ENCODE measurements at regions not wholly inside any gene's neighbourhood (a gene's known extent, or its start where the extent isn't known, plus 50 kb on each side); places are given as distances from the start of the nearest gene placed in this dataset.
"Not testable (repeated sequence)": the region's sequence is repeated elsewhere in the genome, so short reads cannot be mapped to it uniquely, and the experiment has no call there.

DNA sequence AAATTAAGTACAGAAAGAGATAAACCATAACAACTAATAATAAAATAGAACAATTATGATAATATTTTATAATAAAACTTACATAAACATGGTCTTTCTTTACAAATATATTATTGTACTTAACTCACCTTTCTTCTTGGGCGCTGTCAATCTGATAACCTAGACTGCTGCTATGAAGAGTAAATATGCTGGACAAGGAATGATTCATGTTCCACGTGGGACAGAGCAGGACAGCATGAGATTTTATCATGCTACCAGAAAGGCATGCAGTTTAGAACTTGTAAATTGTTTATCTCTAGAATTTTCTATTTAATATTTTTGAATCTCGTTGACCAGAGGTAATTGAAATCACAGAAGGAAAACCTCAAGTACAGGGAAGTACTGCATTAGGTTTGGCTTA, 210.7 kb downstream of the ANKRD30B start:
- DNase-seq (no peak), ATAC-seq (ENCODE audit: low read depth in 2 of 2) (no peak)
- no peaks in the 10 kb centered on the region for H3K4me1 Mint-ChIP-seq
- H3K27ac Mint-ChIP-seq: no peak overlapping the region
- peaks cover 0 to 17% (median 8%) of the 10 kb centered on the region in 7 donors for H3K9me3 Mint-ChIP-seq
- H3K36me3 Mint-ChIP-seq: no peaks in the 10 kb centered on the region
- H3K4me3 Mint-ChIP-seq: no peak overlapping the region
- H3K27me3 Mint-ChIP-seq: no peaks in the 10 kb centered on the region

DNA sequence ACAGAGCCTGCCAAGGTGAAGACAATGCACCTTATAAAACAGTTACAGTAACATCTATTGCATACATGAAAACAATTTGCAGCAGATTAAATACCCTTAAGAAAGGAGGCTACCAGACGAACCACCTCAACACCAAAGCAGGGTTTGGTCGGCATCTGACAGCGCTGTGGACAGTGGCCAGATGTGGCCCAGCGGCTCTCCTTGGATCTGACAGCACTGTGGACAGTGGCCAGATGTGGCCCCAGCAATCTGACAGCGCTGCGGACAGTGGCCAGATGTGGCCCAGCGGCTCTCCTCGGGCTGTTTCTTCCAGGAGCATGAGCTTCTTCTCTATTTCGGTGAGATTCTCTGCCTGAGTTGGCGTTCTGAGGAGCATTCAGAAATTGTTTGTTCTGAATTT, 211.6 kb downstream of the ANKRD30B start:
- no peak overlapping the region for H3K4me3 Mint-ChIP-seq
- ATAC-seq (ENCODE audit: low read depth in 2 of 2): no peak
- peaks cover 0 to 17% (median 7%) of the 10 kb centered on the region in 7 donors for H3K9me3 Mint-ChIP-seq
- H3K4me1 Mint-ChIP-seq: no peaks in the 10 kb centered on the region
- H3K27ac Mint-ChIP-seq: no peak overlapping the region
- H3K36me3 Mint-ChIP-seq: no peaks in the 10 kb centered on the region
- no peak for DNase-seq
- no peaks in the 10 kb centered on the region for H3K27me3 Mint-ChIP-seq

DNA sequence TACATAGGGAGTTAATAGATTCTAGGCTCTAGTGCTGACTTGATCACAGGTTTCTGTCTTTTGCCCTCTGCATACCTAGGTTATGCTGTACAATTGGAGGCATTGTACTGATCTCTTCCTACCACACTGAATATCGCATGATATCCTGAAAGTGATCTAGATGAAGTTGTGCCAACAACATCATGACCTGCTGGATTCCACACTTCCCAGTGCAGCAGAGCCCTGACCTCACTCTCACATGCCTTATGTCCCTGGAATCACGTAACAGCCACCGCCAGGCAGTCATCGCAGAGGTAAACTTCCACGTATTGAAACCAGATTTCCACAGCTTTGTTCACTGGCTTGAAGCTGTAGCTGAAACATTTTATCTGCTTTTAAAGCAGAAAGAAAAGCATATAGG, 214.0 kb downstream of the ANKRD30B start:
- DNase-seq (no peak), ATAC-seq (ENCODE audit: low read depth in 2 of 2) (no peak)
- Mint-ChIP-seq H3K27me3 (no peaks in the 10 kb centered on the region), H3K4me3 (peak overlapping the region in 1 of 8 donors; percentile 11), H3K36me3 (no peaks in the 10 kb centered on the region), H3K27ac (no peak overlapping the region), H3K9me3 (peaks cover 2 to 8% (median 4%) of the 10 kb centered on the region in 7 donors), H3K4me1 (no peaks in the 10 kb centered on the region)

DNA sequence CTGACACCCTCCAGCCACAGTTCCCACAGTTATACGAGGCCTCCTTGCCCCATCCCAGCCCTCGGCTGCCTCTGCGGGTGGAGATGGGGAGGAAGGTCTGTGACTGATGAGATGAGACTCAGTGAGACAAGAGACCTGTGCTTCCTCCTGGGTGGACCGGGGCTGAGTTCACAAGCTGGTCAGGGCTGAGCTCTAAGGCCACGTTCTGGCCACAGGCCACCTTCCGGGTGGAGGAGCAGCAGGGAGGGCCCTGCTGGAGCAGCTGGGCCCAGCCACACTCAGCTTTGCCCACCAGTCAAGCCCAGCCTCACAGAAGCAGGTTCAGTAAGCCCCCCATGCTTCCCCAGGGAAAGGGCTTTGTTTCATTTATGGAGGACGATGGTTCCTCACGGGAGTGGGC, 214.7 kb downstream of the ANKRD30B start:
- ATAC-seq (ENCODE audit: low read depth in 2 of 2) (no peak), DNase-seq (no peak)
- Mint-ChIP-seq H3K9me3 (peaks cover 0 to 8% (median 4%) of the 10 kb centered on the region in 7 donors), H3K36me3 (no peaks in the 10 kb centered on the region), H3K27ac (no peak overlapping the region), H3K4me1 (no peaks in the 10 kb centered on the region), H3K4me3 (no peak overlapping the region), H3K27me3 (no peaks in the 10 kb centered on the region)

DNA sequence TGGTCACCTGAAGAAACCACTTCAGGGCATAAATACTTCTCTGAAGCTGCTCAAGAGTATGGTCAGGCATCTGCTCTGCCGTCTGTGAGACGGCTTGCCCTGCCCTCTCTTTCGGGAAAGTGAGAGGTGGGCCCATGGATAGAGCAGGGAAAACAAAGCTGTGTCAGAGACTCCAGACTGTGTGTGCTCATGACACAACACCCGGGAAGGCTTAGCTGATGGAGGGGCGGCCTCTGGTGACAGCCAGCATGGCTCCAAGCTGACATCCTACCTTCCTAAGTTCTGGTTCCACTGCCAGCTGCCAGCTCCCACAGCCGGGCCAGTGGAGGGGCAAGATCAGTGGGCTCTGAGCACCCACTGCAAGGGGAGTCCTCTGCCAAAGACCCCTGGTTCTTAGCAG, 215.3 kb downstream of the ANKRD30B start:
- H3K4me3 Mint-ChIP-seq: no peak overlapping the region
- DNase-seq (no peak), ATAC-seq (ENCODE audit: low read depth in 2 of 2) (no peak)
- H3K4me1 Mint-ChIP-seq: no peaks in the 10 kb centered on the region
- H3K27ac Mint-ChIP-seq: no peak overlapping the region
- no peaks in the 10 kb centered on the region for H3K36me3 Mint-ChIP-seq
- no peaks in the 10 kb centered on the region for H3K27me3 Mint-ChIP-seq
- peaks cover 0 to 8% (median 4%) of the 10 kb centered on the region in 7 donors for H3K9me3 Mint-ChIP-seq

DNA sequence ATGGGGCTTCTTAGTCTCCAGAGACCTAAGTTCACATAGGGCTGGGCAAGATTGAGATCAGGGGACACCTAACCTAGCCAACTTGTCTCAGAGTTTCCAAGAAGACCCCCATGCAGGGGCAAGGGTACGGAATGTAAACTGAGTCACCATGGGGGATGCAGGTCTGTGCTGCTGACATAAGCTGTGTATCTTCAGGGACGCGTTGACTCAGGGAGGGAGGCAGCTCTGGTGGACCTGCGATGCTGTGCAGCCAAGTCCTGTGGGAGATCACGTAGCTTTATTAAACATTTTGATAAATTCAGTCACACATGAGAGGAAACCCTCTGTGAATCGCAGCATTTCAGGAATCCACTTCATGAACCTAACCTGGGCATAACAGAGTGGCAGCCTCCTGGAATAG, 216.0 kb downstream of the ANKRD30B start:
- ATAC-seq (ENCODE audit: low read depth in 2 of 2) (no peak), DNase-seq (no peak)
- no peaks in the 10 kb centered on the region for H3K27me3 Mint-ChIP-seq
- H3K36me3 Mint-ChIP-seq: no peaks in the 10 kb centered on the region
- H3K9me3 Mint-ChIP-seq: peaks cover 0 to 8% (median 4%) of the 10 kb centered on the region in 7 donors
- H3K27ac Mint-ChIP-seq: no peak overlapping the region
- H3K4me1 Mint-ChIP-seq: no peaks in the 10 kb centered on the region
- H3K4me3 Mint-ChIP-seq: no peak overlapping the region

DNA sequence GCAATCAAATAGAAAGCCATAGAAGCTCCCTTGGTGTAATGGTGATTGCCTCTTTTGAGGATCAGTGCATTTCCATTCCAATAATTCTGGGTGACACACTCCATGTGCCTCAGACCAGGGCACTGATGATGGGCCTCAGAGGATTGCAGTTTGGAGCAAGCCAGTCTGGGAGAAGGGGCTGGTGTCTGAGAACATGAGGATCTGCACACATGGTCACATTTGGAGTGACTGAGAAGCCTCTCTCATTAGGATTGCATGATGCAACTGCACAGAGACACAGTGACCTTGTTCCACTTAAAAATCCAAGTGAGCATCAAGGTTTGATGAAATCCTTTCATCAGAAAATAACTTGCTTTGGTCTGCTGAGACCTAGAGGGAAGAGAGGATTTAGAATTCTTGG, 216.4 kb downstream of the ANKRD30B start:
- Mint-ChIP-seq H3K4me1 (no peaks in the 10 kb centered on the region), H3K4me3 (no peak overlapping the region)

DNA sequence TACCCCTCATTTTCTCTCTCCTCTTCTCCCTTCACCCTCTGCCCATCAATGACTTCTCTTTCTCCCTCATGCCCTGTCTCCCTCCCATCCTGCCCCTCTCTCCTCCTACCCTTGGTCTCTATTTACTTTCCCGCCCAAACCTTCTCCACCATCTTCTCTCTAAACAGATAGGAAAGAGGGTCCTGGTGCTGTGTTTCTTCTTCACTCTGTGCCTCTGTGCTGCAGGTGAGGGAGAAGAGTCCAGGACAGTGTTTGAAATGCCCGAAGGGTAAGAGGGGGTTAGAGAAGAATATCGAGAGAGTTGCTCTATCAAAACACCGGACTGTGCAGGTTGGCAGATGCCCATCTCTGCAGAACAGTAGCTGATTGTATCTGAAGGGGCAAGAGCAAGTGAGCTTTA, 217.0 kb downstream of the ANKRD30B start:
- not testable (repeated sequence) for H3K36me3 Mint-ChIP-seq

More for the DNA sequence above, 216.4 kb downstream of the ANKRD30B start:
- Mint-ChIP-seq H3K36me3 (no peaks in the 10 kb centered on the region), H3K27me3 (no peaks in the 10 kb centered on the region), H3K27ac (no peak overlapping the region), H3K9me3 (peaks cover 0 to 8% (median 4%) of the 10 kb centered on the region in 7 donors)
- ATAC-seq (ENCODE audit: low read depth in 2 of 2): no peak
- DNase-seq: no peak

DNA sequence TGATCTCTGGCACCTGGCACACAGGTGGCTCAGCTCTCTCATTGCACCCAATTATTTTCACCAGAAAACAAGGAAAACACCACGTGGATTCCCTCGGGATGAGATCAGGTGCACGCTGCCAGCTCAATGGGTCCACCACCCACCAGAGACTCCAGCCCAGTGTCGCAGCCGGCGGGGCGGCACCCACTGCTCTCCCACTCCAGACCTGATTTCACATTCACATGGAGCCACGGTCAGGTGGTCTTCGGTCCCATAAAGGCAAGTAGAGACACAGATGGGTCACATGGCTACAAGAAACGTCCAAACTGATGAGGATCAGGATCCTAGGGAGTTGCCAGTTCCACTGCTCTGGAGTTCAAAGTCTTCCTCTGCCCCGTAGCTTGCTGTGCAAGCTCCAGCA, 217.6 kb downstream of the ANKRD30B start:
- Mint-ChIP-seq H3K9me3 (peaks cover 0 to 8% (median 4%) of the 10 kb centered on the region in 7 donors), H3K36me3 (no peaks in the 10 kb centered on the region)
- no peak for DNase-seq

More for the DNA sequence above, 217.0 kb downstream of the ANKRD30B start:
- H3K27ac Mint-ChIP-seq; H3K27me3 Mint-ChIP-seq; ATAC-seq (ENCODE audit: low read depth in 2 of 2); H3K4me1 Mint-ChIP-seq; H3K9me3 Mint-ChIP-seq; DNase-seq; H3K4me3 Mint-ChIP-seq: not testable (repeated sequence)

DNA sequence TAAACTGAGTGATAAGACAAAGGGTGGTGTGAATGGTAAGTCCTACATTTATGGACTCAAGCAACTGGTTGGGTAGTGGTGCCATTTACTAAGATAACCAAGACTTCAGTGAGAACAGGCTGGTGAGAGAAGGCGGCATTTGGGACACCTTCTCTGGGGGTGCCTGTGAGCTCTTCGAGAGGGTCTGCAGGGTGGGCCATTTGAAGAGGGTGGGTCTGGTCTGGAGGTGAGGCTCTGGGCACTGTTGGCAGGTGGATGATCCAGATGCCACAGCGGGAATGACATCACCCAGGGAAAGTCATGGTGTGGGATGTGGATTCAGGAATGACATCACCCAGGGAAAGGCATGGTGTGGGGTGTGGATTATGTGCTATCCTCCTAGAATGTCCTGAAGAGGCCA, 219.3 kb downstream of the ANKRD30B start:
- not testable (repeated sequence) for ATAC-seq (ENCODE audit: low read depth in 2 of 2)

More for the DNA sequence above, 217.6 kb downstream of the ANKRD30B start:
- no peak for ATAC-seq (ENCODE audit: low read depth in 2 of 2)
- Mint-ChIP-seq H3K4me3 (no peak overlapping the region), H3K27ac (no peak overlapping the region), H3K4me1 (no peaks in the 10 kb centered on the region), H3K27me3 (no peaks in the 10 kb centered on the region)

DNA sequence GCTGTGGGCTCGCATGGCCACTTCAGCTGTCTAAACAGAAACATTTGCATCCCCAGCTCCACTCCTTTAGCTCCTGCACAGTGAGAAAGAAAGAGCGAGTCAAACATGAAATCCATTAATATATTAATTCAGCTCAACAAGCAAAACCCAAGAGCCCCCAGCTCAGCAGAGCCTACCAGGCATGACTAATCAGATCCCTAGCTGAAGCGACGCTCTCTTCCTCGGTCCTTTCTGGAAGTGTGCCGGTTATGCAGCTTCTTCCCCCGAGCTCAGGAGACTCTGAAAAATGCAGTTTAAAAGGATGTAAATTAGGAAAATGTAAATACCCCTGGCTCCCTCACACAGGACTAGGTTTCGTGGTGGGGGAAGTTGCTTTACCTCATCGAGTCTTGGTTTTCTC, 221.5 kb downstream of the ANKRD30B start:
- Mint-ChIP-seq H3K4me3 (no peak overlapping the region), H3K36me3 (no peaks in the 10 kb centered on the region), H3K9me3 (peaks cover 0 to 15% (median 4%) of the 10 kb centered on the region in 7 donors), H3K4me1 (no peaks in the 10 kb centered on the region), H3K27me3 (no peaks in the 10 kb centered on the region), H3K27ac (no peak overlapping the region)
- no peak for ATAC-seq (ENCODE audit: low read depth in 2 of 2)
- no peak for DNase-seq

More for the DNA sequence above, 219.3 kb downstream of the ANKRD30B start:
- not testable (repeated sequence) for H3K36me3 Mint-ChIP-seq, H3K9me3 Mint-ChIP-seq, H3K27me3 Mint-ChIP-seq, H3K4me3 Mint-ChIP-seq, H3K27ac Mint-ChIP-seq, H3K4me1 Mint-ChIP-seq, DNase-seq

DNA sequence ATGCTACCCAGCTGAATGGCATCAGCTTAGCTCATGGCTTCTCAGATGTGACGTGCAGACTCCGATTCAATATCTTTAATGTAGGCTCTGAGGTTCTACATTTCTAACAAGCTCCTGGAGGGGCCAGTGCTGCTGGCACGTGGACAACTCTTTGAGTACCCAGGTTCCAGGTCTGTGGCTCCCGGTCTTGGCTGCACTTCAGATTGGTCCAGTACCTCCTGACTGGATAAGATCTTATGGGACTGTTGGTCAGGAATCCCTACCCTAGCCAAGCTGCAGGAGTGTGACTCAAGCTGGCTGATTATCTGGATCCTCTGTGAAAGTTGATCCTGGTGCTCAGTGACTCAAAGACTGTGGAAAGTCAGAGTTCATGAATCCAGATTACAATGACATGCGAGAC, 222.1 kb downstream of the ANKRD30B start:
- Mint-ChIP-seq H3K9me3 (peaks cover 0 to 12% (median 4%) of the 10 kb centered on the region in 7 donors), H3K36me3 (no peaks in the 10 kb centered on the region), H3K4me3 (no peak overlapping the region), H3K27ac (no peak overlapping the region), H3K4me1 (no peaks in the 10 kb centered on the region), H3K27me3 (no peaks in the 10 kb centered on the region)
- DNase-seq: no peak
- ATAC-seq (ENCODE audit: low read depth in 2 of 2): no peak

DNA sequence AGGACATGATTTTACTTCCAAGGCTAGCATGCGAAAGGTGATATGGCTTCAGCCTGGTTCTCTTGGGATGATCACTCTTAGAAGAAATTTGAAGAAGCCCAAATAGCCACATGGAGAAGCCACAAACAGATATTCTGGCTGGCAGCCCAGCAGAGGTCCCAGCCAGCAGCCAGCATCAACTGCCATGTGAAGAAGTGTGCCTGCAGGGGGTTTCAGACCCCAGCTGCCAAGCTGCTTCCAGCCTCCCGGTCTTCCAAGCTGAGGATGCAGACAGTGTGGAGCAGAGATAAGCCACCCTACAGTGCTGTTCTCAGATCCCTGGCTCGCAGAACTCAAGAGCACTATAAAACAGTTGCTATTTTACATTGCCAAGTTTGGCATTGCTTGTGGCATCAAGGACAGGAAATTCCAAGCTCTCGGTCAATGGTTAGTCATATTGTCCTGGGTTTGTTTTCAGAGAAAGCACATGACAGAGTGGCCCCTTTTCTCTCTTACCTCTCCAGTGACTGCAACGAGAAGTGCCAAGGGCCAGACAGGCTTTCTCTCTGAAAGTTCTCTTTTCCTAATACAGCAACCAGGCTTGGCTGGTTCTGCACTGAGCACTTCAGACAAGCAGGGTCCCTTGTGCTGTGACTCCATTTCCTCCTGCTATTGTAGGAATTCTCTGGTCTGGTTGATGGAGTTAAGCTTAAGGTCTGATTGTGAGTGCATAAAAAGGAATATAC, 223.7 kb downstream of the ANKRD30B start:
- Mint-ChIP-seq H3K36me3 (no peaks in the 10 kb centered on the region), H3K4me3 (no peak overlapping the region), H3K27ac (no peak overlapping the region), H3K27me3 (no peaks in the 10 kb centered on the region), H3K4me1 (no peaks in the 10 kb centered on the region), H3K9me3 (peaks cover 0 to 11% (median 4%) of the 10 kb centered on the region in 7 donors)
- no peak for ATAC-seq (ENCODE audit: low read depth in 2 of 2)
- DNase-seq: no peak

DNA sequence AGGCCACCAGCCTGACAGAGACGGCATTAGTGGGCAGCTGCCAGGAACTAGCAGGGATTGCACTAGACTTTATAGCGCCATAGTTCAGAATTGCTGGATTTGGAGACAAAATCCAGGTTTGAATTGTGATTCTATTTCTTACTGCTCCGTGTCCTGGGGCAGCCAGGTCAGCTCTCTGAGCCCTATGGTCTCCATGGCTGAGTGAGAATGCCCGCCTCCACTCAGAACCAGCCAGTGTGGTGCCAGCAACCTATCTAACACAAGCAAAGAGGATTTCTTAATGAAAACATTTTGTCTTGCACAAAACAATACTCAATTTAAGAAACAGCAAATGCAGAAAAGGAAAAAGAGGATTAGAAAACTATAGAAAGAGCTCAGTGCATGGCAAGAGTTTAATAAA, 225.4 kb downstream of the ANKRD30B start:
- not testable (repeated sequence) for H3K36me3 Mint-ChIP-seq; H3K27me3 Mint-ChIP-seq; H3K27ac Mint-ChIP-seq; DNase-seq; H3K4me3 Mint-ChIP-seq; H3K4me1 Mint-ChIP-seq; ATAC-seq (ENCODE audit: low read depth in 2 of 2)
- H3K9me3 Mint-ChIP-seq: peaks cover 0 to 13% (median 4%) of the 10 kb centered on the region in 7 donors
